Neural progenitor cell (in vitro differentiated cells): ENCODE measurements at regions not wholly inside any gene's neighbourhood (a gene's known extent, or its start where the extent isn't known, plus 50 kb on each side); places are given as distances from the start of the nearest gene placed in this dataset.

Source experiments
- DNase-seq: peaks from one replicate; pipeline ENCODE4 v3.0.0-alpha.2; 2016; ENCODE audit warnings: low spot score
- H2AFZ ChIP-seq: fragments of 200-600 bp; sonication (generic); replicated peaks from 2 replicates; pipeline ENCODE4 v1.6.1; 2016; ENCODE audit warnings: antibody characterized with exemption
- H3F3A ChIP-seq: fragments of 200-600 bp; sonication (generic); 2 replicates; pipeline ENCODE4 v1.6.1; 2016; ENCODE audit warnings: antibody characterized with exemption, low read depth
- H3K27ac ChIP-seq: fragments of 200-600 bp; sonication (generic); 2 replicates; pipeline ENCODE4 v1.5.1; 2016; ENCODE audit warnings: mild to moderate bottlenecking
- H3K27me3 ChIP-seq: fragments of 200-600 bp; sonication (generic); 2 replicates; pipeline ENCODE4 v1.6.1; 2016; ENCODE audit warnings: mild to moderate bottlenecking, moderate library complexity
- H3K36me3 ChIP-seq: fragments of 200-600 bp; sonication (generic); 2 replicates; pipeline ENCODE4 v1.5.1; 2016
- H3K4me1 ChIP-seq: fragments of 200-600 bp; sonication (generic); 2 replicates; pipeline ENCODE4 v1.6.1; 2016; ENCODE audit warnings: mixed run types
- H3K4me2 ChIP-seq: fragments of 200-600 bp; sonication (generic); 2 replicates; pipeline ENCODE4 v1.6.1; 2016
- H3K4me3 ChIP-seq: fragments of 200-600 bp; sonication (generic); 2 replicates; pipeline ENCODE4 v1.5.1; 2016
- H3K79me2 ChIP-seq: fragments of 200-600 bp; sonication (generic); 2 replicates; pipeline ENCODE4 v1.6.1; 2016; ENCODE audit warnings: low read depth
- H3K9ac ChIP-seq: fragments of 200-600 bp; sonication (generic); 2 replicates; pipeline ENCODE4 v1.6.1; 2016
- H3K9me3 ChIP-seq: fragments of 200-600 bp; sonication (generic); 2 replicates; pipeline ENCODE4 v1.5.1; 2016; ENCODE audit warnings: low read depth
- H4K20me1 ChIP-seq: fragments of 200-600 bp; sonication (generic); 2 replicates; pipeline ENCODE4 v1.6.1; 2016; ENCODE audit warnings: low read depth
- H3K27ac Mint-ChIP-seq: 3 replicates; pipeline ENCODE4 v1.8.0; 2021; ENCODE audit warnings: mixed read lengths
- H3K27me3 Mint-ChIP-seq: 2 replicates; pipeline ENCODE4 v1.8.0; 2022; ENCODE audit warnings: low read depth, mild to moderate bottlenecking, inconsistent platforms, moderate library complexity, mixed read lengths; ENCODE audit not compliant: insufficient read depth
- H3K36me3 Mint-ChIP-seq: 3 replicates; pipeline ENCODE4 v1.8.0; 2021; ENCODE audit warnings: mixed read lengths
- H3K4me1 Mint-ChIP-seq: 3 replicates; pipeline ENCODE4 v1.8.0; 2021; ENCODE audit warnings: mixed read lengths
- H3K4me3 Mint-ChIP-seq: 3 replicates; pipeline ENCODE4 v1.8.0; 2021; ENCODE audit warnings: mild to moderate bottlenecking, moderate library complexity, mixed read lengths
- H3K9me3 Mint-ChIP-seq: 3 replicates; pipeline ENCODE4 v1.8.0; 2020; ENCODE audit warnings: mixed read lengths
- CTCF ChIP-seq: fragments of 200-600 bp; sonication (generic); IDR thresholded peaks from 2 replicates; pipeline ENCODE4 v1.5.1; 2017; ENCODE audit warnings: antibody characterized with exemption, mild to moderate bottlenecking
- EZH2 ChIP-seq: fragments of 200-600 bp; sonication (generic); IDR thresholded peaks from 2 replicates; pipeline ENCODE4 v1.6.1; 2017; ENCODE audit warnings: antibody characterized with exemption, mild to moderate bottlenecking, moderate library complexity
- EZH2phosphoT487 ChIP-seq: fragments of 200-600 bp; sonication (generic); IDR thresholded peaks from 2 replicates; pipeline ENCODE4 v1.6.1; 2017; ENCODE audit warnings: antibody characterized with exemption

- Histone ChIP-seq H3F3A (no peaks in the 10 kb centered on the region), H3K4me3 (no peak overlapping the region), H3K27me3 (no peaks in the 10 kb centered on the region), H3K9ac (no peak overlapping the region), H3K4me1 (peaks cover 6% of the 10 kb centered on the region), H3K9me3 (no peaks in the 10 kb centered on the region), H4K20me1 (no peaks in the 10 kb centered on the region), H3K4me2 (no peak overlapping the region), H3K36me3 (no peaks in the 10 kb centered on the region), H3K79me2 (no peaks in the 10 kb centered on the region), H2AFZ (no peak overlapping the region), H3K27ac (no peak overlapping the region)
- no peak overlapping the region for H3K27ac Mint-ChIP-seq
- H3K36me3 Mint-ChIP-seq = no peaks in the 10 kb centered on the region
- H3K9me3 Mint-ChIP-seq = no peaks in the 10 kb centered on the region
- TF ChIP-seq EZH2phosphoT487 (no peak), CTCF (no peak), EZH2 (no peak)
- H3K4me1 Mint-ChIP-seq = no peaks in the 10 kb centered on the region
- no peaks in the 10 kb centered on the region for H3K27me3 Mint-ChIP-seq
- no peak for DNase-seq
- H3K4me3 Mint-ChIP-seq = no peak overlapping the region
These were observed 509.6 kb downstream of the IGSF11 start for GRCh38 chr3:118525077-118525476.

GRCh38 chr3:118526758-118527513, 507.7 kb downstream of the IGSF11 start:
- DNase-seq = no peak
- H2AFZ ChIP-seq = peak overlapping the region; percentile 14
- no peak overlapping the region for H3K9ac ChIP-seq
- H3K4me2 ChIP-seq = no peak overlapping the region
- H4K20me1 ChIP-seq = no peaks in the 10 kb centered on the region
- H3K27ac Mint-ChIP-seq = no peak overlapping the region
- H3F3A ChIP-seq = no peaks in the 10 kb centered on the region
- TF ChIP-seq CTCF (no peak), EZH2phosphoT487 (no peak), EZH2 (no peak)
- no peaks in the 10 kb centered on the region for H3K36me3 ChIP-seq
- H3K4me1 Mint-ChIP-seq = no peaks in the 10 kb centered on the region
- H3K27ac ChIP-seq = no peak overlapping the region
- no peaks in the 10 kb centered on the region for H3K79me2 ChIP-seq
- no peaks in the 10 kb centered on the region for H3K27me3 ChIP-seq
- H3K9me3 Mint-ChIP-seq = no peaks in the 10 kb centered on the region
- no peak overlapping the region for H3K4me3 Mint-ChIP-seq
- no peaks in the 10 kb centered on the region for H3K27me3 Mint-ChIP-seq
- no peak overlapping the region for H3K4me3 ChIP-seq
- no peaks in the 10 kb centered on the region for H3K9me3 ChIP-seq
- H3K36me3 Mint-ChIP-seq = no peaks in the 10 kb centered on the region
- peaks cover 6% of the 10 kb centered on the region for H3K4me1 ChIP-seq

DNA sequence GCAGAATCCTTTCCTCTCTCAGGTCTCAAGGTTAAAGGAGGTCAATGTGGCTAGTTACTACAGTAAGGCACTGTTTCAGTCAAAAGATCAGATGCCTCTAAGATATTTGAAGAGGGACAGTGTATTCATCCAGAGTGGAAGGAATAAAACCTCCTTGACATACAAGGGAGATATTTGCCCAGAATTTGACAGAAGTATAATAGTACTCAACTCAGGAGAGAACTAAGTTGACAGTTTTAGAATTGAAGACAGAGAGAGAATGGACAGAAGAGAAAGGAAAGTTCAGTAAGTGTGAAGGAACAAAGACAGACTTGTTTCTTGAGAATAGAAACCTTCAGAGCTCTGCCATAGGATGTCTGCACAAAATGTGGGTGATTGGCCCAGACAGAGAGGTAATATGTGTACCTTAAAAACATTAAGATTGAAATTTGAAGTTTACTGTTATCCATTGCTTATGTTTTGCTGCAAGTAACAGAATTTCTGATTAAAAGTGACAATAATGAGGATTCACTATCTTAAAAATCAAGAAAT, 507.1 kb downstream of the IGSF11 start:
- H3K9me3 ChIP-seq = no peaks in the 10 kb centered on the region
- no peaks in the 10 kb centered on the region for H3K36me3 Mint-ChIP-seq
- no peaks in the 10 kb centered on the region for H3F3A ChIP-seq
- H3K27me3 Mint-ChIP-seq = no peaks in the 10 kb centered on the region
- no peak overlapping the region for H3K27ac ChIP-seq
- no peaks in the 10 kb centered on the region for H3K4me1 Mint-ChIP-seq
- TF ChIP-seq EZH2 (no peak), EZH2phosphoT487 (no peak), CTCF (no peak)
- H4K20me1 ChIP-seq = no peaks in the 10 kb centered on the region
- no peaks in the 10 kb centered on the region for H3K79me2 ChIP-seq
- peak overlapping the region; percentile 14 for H2AFZ ChIP-seq
- H3K4me3 Mint-ChIP-seq = no peak overlapping the region
- H3K27me3 ChIP-seq = no peaks in the 10 kb centered on the region
- H3K4me1 ChIP-seq = peaks cover 6% of the 10 kb centered on the region
- no peak overlapping the region for H3K9ac ChIP-seq
- H3K4me2 ChIP-seq = no peak overlapping the region
- H3K4me3 ChIP-seq = no peak overlapping the region
- H3K27ac Mint-ChIP-seq = no peak overlapping the region
- no peak for DNase-seq
- no peaks in the 10 kb centered on the region for H3K36me3 ChIP-seq
- no peaks in the 10 kb centered on the region for H3K9me3 Mint-ChIP-seq
